HG02870 (cell line): ENCODE measurements at regions not wholly inside any gene's neighbourhood (a gene's known extent, or its start where the extent isn't known, plus 50 kb on each side); places are given as distances from the start of the nearest gene placed in this dataset.

Experiments used
- ATAC-seq: cut with Tn5 transposase; IDR thresholded peaks from one replicate; pipeline ENCODE4 v1.9.1; 2021; ENCODE audit warnings: mild to moderate bottlenecking, moderate library complexity; ENCODE audit not compliant: unreplicated experiment

DNA sequence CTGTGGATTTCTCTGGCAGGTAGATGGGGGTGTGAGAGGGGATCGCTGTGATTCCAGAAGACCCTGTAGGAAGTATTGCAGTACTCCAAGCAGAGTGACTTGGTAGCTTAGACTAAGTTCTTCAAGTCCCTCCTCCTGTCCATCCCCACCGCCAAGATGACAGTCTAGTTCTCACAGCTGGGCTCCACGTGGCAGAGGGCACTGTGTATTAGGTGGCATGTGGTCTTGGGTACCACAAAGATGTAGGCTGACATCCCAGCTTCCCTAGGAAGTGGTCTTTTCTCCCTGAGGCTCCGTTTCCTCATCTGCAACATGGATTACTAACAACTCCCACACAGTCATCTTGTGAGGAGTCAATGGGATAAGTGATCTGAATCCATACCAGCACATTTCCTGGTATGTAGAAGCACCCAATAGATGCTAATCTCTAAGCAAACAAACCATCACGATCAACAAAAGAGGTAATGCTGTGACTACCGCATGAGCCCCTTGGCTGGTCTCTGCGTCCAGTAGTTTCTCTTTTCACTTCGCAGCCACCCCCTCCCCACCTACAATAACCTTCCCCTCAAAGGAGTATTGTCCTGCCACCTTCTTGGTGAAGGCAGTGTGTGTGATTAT is 349.1 kb upstream of the EEF2KMT start:
- no peak for ATAC-seq

- ATAC-seq, result no peak
Observed at GRCh38 chr16:5444189-5444588, 346.6 kb upstream of the EEF2KMT start.

GRCh38 chr16:5442986-5443385 is 345.4 kb upstream of the EEF2KMT start:
- ATAC-seq, result no peak

DNA sequence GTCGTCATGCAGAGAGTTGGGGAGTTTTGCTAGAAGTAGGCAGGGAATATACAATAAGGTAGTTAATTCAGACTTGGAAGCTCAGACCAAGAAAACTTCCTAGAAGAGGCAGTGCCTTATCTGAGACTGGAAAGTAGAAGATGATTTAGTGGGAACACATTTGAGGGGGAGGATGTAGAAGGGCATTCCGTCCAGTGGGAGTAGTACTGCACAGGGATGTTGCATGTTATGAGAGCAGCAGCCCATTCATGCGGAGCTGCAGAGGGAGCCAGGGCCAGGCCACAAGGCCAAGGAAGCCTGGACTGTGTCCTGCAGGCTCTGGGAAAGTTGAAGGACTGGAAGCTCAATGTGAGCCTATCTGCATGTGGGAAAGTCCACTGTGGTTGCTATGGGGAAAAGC is 344.5 kb upstream of the EEF2KMT start:
- ATAC-seq, result no peak

GRCh38 chr16:5438591-5438990 is 341.0 kb upstream of the EEF2KMT start:
- ATAC-seq, result no peak

DNA sequence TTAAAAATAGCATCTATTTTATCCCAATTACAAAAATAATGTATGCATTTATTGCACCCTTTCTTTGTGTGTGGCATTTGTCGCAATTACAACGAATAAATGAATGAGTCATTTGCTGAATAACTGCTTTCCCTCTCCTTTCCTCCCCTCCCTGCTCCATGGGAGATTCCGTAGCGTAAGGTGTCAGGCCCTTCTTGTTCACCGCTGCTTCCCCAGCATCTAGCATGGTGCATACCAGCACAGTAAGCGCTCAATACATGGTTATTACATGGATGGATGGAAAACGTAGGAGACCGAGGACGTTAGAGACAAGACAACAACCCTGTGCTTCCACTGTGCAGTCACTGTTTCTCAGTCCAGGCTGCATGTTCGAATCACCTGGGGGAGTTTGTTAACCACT is 336.0 kb upstream of the EEF2KMT start:
- no peak for ATAC-seq

DNA sequence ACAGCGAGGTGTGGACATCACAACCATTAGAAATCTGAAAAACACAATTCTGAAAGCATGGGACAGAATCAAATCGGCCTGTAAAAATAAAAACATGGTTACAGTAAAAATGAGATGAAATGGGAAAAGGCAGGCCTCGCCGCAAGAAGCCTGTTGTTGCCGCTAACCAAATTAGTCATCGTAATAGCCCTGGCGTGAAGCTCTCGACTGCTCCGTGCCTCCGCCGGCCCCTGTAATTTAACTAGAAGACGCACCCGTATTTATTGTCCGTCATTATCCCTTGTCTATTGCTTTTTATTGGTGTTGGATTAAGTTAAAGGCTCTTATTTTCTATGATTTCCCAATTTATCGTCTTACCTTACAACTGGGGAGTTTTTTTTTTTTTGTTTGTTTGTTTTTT is 334.6 kb upstream of the EEF2KMT start:
- no peak for ATAC-seq

- no peak for ATAC-seq
Observed at GRCh38 chr16:5430598-5430997, 333.0 kb upstream of the EEF2KMT start.

GRCh38 chr16:5428932-5429331 is 331.3 kb upstream of the EEF2KMT start:
- ATAC-seq, result no peak

DNA sequence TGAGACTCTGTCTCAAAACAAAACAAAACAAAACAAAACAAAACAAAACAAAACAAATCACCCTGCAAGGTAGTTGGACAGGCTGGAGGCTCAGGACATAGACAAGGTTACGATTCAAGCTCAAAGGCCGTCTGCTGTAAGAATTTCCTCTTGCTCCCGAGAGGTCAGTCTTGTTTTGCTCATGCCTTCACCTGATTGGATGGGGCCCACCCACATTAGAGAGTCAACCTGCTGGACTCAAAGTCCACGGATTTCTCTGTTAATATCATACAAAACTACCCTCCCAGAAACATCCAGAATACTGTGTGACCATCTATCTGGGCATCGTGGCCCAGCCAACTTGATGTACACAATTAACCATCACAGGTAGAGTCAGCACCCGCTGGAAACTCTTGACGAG is 330.0 kb upstream of the EEF2KMT start:
- no peak for ATAC-seq

DNA sequence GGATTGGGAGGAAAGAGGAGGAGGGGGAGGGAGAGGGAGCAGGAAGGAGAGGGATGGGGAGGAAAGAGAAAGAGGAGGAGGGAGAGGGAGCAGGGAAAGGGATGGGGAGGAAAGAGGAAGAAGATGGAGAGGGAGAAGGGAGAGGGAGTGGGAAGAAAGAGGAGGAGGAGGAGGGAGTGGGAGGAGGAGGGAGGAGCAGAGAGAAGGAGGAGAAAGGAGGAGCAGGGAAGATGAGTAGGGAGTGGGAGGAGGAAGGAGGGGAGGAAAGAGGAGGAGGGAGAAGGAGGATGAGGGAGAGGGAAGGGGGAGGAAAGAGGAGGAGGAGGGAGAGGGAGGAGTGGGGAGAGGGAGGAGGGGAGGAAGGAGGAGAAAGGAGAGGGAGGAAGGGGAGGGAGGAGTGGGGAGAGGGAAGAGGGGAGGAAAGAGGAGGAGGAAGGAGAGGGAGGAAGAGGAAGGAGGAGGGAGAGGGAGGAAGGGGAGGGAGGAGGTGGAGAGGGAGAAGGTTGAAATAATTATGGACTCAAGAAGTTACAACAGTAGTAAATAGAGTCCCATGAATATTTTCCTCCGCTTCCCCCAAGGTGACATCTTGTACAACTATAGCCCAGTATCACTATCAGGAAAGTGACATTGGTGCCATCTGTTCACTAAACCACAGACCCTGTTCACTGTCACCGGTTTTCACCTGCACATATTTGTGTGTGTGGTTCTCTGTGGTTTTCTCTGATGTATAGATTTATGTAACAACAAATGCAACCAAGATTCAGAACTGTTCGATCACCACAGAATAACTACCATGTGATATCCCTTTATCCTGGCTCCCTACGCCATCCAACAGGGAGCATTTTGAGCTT is 325.3 kb upstream of the EEF2KMT start:
- no peak for ATAC-seq

DNA sequence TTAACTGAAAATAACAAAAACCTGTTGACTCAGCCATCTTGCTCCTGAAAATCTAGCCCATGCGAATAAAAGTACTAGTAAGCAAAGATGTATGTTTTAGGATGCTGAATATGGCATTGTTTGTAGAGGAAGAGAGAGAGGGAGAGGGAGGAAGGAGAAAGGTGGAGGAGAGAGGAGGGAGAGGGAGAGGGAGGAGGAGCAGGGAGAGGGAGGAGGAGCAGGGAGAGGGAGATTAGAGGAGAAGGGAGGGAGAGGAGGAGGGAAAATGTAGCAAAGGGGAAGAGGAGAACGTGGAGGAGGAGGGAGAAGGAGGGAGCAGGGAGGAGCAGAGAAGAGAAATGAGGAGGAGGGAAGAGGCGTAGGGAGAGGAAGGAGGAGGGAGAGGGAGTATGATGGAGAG is 324.5 kb upstream of the EEF2KMT start:
- no peak for ATAC-seq

DNA sequence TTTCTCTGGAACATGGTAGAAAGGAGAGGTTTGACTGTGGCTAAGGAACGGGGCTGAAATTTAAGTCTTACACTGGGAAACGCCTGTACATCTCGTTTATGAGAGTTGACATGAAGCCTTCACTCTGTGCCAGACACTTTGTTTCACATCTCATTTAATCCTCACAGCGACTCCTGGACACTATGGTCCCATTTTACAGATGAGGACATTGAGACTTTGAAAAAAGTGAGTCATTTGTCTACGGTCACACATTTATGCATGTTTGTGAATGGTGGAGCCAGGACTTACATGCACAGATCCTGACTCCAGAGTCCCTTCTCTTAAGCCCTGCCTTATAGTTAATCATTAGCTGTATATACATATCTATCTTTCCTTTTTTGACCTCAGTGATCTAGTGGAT is 318.4 kb upstream of the EEF2KMT start:
- no peak for ATAC-seq

DNA sequence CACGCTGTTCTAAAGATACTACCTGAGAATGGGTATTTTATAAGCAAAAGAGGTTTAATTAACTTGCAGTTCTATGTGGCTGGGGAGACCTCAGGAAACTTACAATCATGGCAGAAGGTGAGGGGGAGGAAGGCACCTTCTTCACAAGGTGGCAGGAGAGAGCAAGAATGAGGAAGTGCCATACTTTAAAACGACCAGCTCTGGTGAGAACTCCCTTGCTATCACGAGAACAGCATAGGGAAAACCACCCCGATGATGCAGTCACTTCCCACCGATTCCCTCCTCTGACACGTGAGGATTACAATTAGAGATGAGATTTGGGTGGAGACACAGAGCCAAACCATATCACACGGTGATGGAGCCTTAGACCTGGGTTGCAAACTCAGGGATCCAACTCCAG is 317.5 kb upstream of the EEF2KMT start:
- no peak for ATAC-seq

DNA sequence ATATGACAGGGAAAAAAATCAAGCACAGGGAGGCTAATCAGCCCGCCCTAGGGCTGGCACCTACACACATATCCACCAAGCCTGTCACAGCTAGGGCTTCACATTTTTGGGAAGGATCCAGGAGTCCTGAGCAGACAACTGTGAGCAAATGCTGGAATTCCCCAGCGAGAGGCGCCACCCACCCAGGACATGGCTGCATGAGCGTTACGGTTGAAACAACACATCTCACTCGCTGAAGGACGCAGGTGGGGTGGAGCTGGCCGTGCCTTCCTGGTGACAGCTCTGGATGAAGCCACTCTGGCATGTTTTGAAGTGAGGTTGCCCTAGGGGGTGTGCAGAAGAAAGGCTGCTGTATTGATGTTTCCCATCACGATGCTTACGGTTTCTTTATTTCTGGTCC is 315.1 kb upstream of the EEF2KMT start:
- no peak for ATAC-seq

DNA sequence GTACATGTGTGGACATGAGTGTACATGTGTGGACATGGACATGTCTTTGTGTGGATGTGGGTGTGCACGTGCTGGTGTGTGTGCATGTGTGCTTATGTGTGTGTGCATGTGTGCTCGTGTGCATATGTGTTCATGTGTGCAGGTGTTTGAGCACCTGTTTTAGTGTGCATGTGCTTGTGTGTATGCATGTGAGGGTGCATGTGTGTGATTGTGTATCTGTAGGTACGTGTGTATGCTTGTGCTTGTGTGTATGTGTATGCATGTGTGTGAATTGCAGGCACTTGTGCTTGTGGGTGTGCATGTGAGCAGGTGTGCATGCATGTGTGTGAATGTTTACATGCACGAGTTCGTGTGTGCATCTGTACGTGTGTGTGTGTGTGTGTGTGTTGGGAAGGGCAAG is 300.6 kb upstream of the EEF2KMT start:
- ATAC-seq, result no peak

DNA sequence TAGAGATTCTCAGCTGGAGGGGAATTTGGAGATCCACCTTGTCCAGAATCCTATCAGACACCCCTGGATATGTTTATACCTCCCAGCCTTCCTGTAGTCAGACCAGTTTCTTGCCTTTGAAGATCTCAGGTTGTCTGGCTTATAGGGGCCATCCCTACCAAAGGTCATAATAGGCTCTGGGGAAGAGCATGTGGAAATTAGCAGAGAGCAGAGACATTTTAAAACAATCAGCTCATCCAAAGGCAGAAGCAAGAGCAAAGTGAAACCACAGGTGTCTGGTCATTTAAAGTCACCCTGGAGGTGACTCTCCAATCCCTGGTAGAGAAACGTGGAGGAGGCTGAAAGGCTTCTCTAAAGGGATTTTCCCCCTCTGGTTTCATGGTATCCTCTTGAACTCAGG is 299.3 kb upstream of the EEF2KMT start:
- no peak for ATAC-seq

GRCh38 chr16:5393070-5393469 is 295.5 kb upstream of the EEF2KMT start:
- ATAC-seq, result no peak

DNA sequence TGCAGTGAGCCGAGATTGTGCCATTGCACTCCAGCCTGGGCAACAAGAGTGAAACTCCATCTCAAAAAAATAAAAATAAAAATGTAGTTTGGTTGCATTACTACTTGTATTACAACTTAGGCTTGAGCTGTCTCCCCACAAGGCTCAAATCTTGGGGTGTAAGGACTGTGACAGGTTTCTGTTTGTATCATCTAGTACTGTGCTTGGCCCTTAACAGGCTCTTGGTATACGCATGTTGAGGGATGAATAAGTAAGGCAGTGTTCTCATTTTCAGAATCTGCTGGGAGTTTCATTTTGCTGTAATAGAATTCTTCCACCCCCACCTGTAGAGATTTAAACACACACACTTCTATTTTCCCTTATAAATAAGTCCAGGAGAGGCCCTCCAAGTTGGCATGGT is 289.4 kb upstream of the EEF2KMT start:
- peak; percentile 54 for ATAC-seq

GRCh38 chr16:5385811-5386210 is 288.2 kb upstream of the EEF2KMT start:
- no peak for ATAC-seq

- no peak for ATAC-seq
Observed at GRCh38 chr16:5385115-5385514, 287.5 kb upstream of the EEF2KMT start.

- ATAC-seq, result no peak
Observed at GRCh38 chr16:5383737-5384136, 286.1 kb upstream of the EEF2KMT start.

DNA sequence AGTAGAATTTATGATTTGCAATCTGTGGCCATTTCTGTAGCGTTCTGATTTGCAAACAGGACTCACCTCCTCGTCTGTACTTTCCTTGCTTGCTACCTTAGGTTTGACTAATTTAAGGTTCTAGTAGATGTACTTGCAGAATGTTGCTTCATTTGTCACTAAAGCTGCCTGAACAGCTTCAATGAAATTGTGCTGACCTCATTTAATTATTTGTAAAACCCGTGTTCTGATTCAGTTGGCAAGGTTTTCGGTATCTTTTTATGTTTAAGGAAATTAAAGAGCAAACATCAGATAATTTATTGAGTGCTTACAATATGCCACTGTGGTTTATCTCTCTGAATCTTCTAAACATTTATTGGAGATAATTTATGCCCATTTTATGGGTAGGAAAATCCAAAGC is 284.9 kb upstream of the EEF2KMT start:
- ATAC-seq, result no peak
